Naive thymus-derived CD4-positive, alpha-beta T cell (primary cell): ENCODE measurements at regions not wholly inside any gene's neighbourhood (a gene's known extent, or its start where the extent isn't known, plus 50 kb on each side); places are given as distances from the start of the nearest gene placed in this dataset.

Experiments used
- ATAC-seq: fragments of 150-1000 bp; cut with Tn5 transposase; 2 replicates; pipeline ENCODE4 v1.10.0; 2021; ENCODE audit warnings: mild to moderate bottlenecking, moderate library complexity
- CTCF ChIA-PET: fragments of 350-600 bp; sonication (Branson Sonifier 250); formaldehyde crosslinking; loops from one replicate; lab custom pipeline; 2021; ENCODE audit warnings: antibody characterized with exemption; lab: Charles Lee
- POLR2A ChIA-PET: fragments of 350-600 bp; sonication (Branson Sonifier 250); formaldehyde crosslinking; loops from one replicate; lab custom pipeline; 2021; ENCODE audit warnings: antibody characterized with exemption, inconsistent platforms; lab: Charles Lee
- DNase-seq, 9 donors: peaks; one replicate each; pipeline versions ENCODE4 v3.0.0 to v3.0.0-alpha.2; 2020 to 2022; ENCODE audit warnings: mixed read lengths in 1 of 9
- H3K27ac ChIP-seq: one replicate; pipeline ENCODE4 v1.7.0; 2013; ENCODE audit warnings: mild to moderate bottlenecking, low read depth, low read length, moderate library complexity
- H3K27me3 ChIP-seq, 2 donors: one replicate each; pipeline ENCODE4 v1.7.0; 2013; ENCODE audit warnings: low read length in 2 of 2, mild to moderate bottlenecking in 2 of 2, moderate library complexity in 2 of 2; ENCODE audit not compliant: control insufficient read depth in 2 of 2, insufficient read depth in 2 of 2
- H3K36me3 ChIP-seq, 3 experiments: 1 replicate in 2 of 3; 2 replicates in 1 of 3; pipeline ENCODE4 v1.7.0; 2013; ENCODE audit warnings: low read length in 3 of 3, mild to moderate bottlenecking in 3 of 3, moderate library complexity in 1 of 3; ENCODE audit not compliant: insufficient read depth in 3 of 3, control insufficient read depth in 2 of 3
- H3K4me1 ChIP-seq, 2 donors: one replicate each; pipeline ENCODE4 v1.7.0; 2013; ENCODE audit warnings: low read length in 2 of 2, mild to moderate bottlenecking in 2 of 2, moderate library complexity in 1 of 2; ENCODE audit not compliant: control insufficient read depth in 2 of 2, insufficient read depth in 2 of 2
- H3K4me3 ChIP-seq: 2 replicates; pipeline ENCODE4 v1.7.0; 2013; ENCODE audit warnings: mild to moderate bottlenecking, low read length
- H3K9me3 ChIP-seq, 3 experiments: 1 replicate in 2 of 3; 2 replicates in 1 of 3; pipeline ENCODE4 v1.7.0; 2013; ENCODE audit warnings: low read length in 3 of 3; ENCODE audit not compliant: control insufficient read depth in 2 of 3
- H3K27ac Mint-ChIP-seq, 9 donors: one replicate each; pipeline ENCODE4 v1.8.0; 2020 to 2022; ENCODE audit warnings: mixed read lengths in 9 of 9, mild to moderate bottlenecking in 8 of 9, moderate library complexity in 5 of 9, inconsistent platforms in 2 of 9
- H3K27me3 Mint-ChIP-seq, 5 donors: one replicate each; pipeline ENCODE4 v1.8.0; 2021 to 2022; ENCODE audit warnings: mixed read lengths in 5 of 5, mild to moderate bottlenecking in 1 of 5
- H3K36me3 Mint-ChIP-seq, 5 donors: one replicate each; pipeline ENCODE4 v1.8.0; 2020 to 2022; ENCODE audit warnings: mixed read lengths in 5 of 5, mild to moderate bottlenecking in 3 of 5, inconsistent platforms in 1 of 5
- H3K4me1 Mint-ChIP-seq, 7 donors: one replicate each; pipeline ENCODE4 v1.8.0; 2020 to 2022; ENCODE audit warnings: mixed read lengths in 7 of 7, mild to moderate bottlenecking in 3 of 7, inconsistent platforms in 1 of 7
- H3K4me3 Mint-ChIP-seq, 10 donors: one replicate each; pipeline ENCODE4 v1.8.0; 2020 to 2022; ENCODE audit warnings: mild to moderate bottlenecking in 10 of 10, mixed read lengths in 10 of 10, moderate library complexity in 6 of 10, inconsistent platforms in 2 of 10
- H3K9me3 Mint-ChIP-seq, 11 donors: one replicate each; pipeline ENCODE4 v1.8.0; 2020 to 2022; ENCODE audit warnings: mixed read lengths in 11 of 11, mild to moderate bottlenecking in 4 of 11, inconsistent platforms in 1 of 11, moderate library complexity in 1 of 11
- intact Hi-C, 2 donors: fragments of 100-400 bp; cut with micrococcal nuclease; formaldehyde crosslinking; loops; one replicate each; pipeline ENCODE4 v1.15.1; 2023

GRCh38 chr14:62064751-62065323 lies 302.6 kb downstream of the SNAPC1 start:
- intact Hi-C loops = no loop called here
- H3K36me3 Mint-ChIP-seq = no peaks in the 10 kb centered on the region
- peaks cover 7 to 11% (median 10%) of the 10 kb centered on the region in 5 donors for H3K27me3 Mint-ChIP-seq
- no peak for ATAC-seq
- ChIA-PET POLR2A (no interaction called here), CTCF (no interaction called here)
- no peak overlapping the region for H3K27ac Mint-ChIP-seq
- no peaks in the 10 kb centered on the region for H3K36me3 ChIP-seq
- H3K27ac ChIP-seq = no peak overlapping the region
- no peak overlapping the region for H3K4me3 ChIP-seq
- no peaks in the 10 kb centered on the region for H3K4me1 ChIP-seq
- no peak for DNase-seq
- H3K4me3 Mint-ChIP-seq = no peak overlapping the region
- no peaks in the 10 kb centered on the region for H3K9me3 Mint-ChIP-seq
- H3K27me3 ChIP-seq = no peaks in the 10 kb centered on the region
- H3K4me1 Mint-ChIP-seq = no peaks in the 10 kb centered on the region
- H3K9me3 ChIP-seq = no peaks in the 10 kb centered on the region

- POLR2A ChIA-PET = no interaction called here
- Histone ChIP-seq H3K4me3 (no peak overlapping the region), H3K27me3 (no peaks in the 10 kb centered on the region), H3K36me3 (no peaks in the 10 kb centered on the region), H3K9me3 (no peaks in the 10 kb centered on the region), H3K27ac (no peak overlapping the region), H3K4me1 (no peaks in the 10 kb centered on the region)
- H3K36me3 Mint-ChIP-seq = no peaks in the 10 kb centered on the region
- H3K27ac Mint-ChIP-seq = no peak overlapping the region
- H3K27me3 Mint-ChIP-seq = peaks cover 3 to 11% (median 7%) of the 10 kb centered on the region in 5 donors
- CTCF ChIA-PET = no interaction called here
- ATAC-seq (no peak), DNase-seq (no peak)
- intact Hi-C loops = no loop called here
- no peak overlapping the region for H3K4me3 Mint-ChIP-seq
- no peaks in the 10 kb centered on the region for H3K9me3 Mint-ChIP-seq
- H3K4me1 Mint-ChIP-seq = no peaks in the 10 kb centered on the region
Observed at GRCh38 chr14:62066304-62066703, 304.1 kb downstream of the SNAPC1 start.

GRCh38 chr14:62071039-62071438 lies 308.8 kb downstream of the SNAPC1 start:
- no peaks in the 10 kb centered on the region for H3K9me3 ChIP-seq
- Mint-ChIP-seq H3K36me3 (no peaks in the 10 kb centered on the region), H3K27me3 (peaks cover 0 to 5% (median 0%) of the 10 kb centered on the region in 5 donors), H3K4me3 (no peak overlapping the region), H3K9me3 (no peaks in the 10 kb centered on the region), H3K4me1 (peaks cover 0 to 3% (median 0%) of the 10 kb centered on the region in 7 donors), H3K27ac (no peak overlapping the region)
- no peaks in the 10 kb centered on the region for H3K36me3 ChIP-seq
- H3K4me1 ChIP-seq = no peaks in the 10 kb centered on the region
- POLR2A ChIA-PET = no interaction called here
- no peak overlapping the region for H3K27ac ChIP-seq
- H3K4me3 ChIP-seq = no peak overlapping the region
- no peaks in the 10 kb centered on the region for H3K27me3 ChIP-seq
- CTCF ChIA-PET = no interaction called here
- intact Hi-C loops = no loop called here
- no peak for DNase-seq
- ATAC-seq = no peak

- no peaks in the 10 kb centered on the region for H3K36me3 ChIP-seq
- no peak overlapping the region for H3K4me3 ChIP-seq
- no peak overlapping the region for H3K27ac ChIP-seq
- H3K9me3 Mint-ChIP-seq = no peaks in the 10 kb centered on the region
- no peak for DNase-seq
- H3K9me3 ChIP-seq = no peaks in the 10 kb centered on the region
- CTCF ChIA-PET = interaction anchor here (1.4 kb wide), 1 partner anchor 50 kb away, joined by 4 read pairs; no protein-coding TSS in a partner anchor
- H3K4me1 ChIP-seq = peaks cover 11 to 19% of the 10 kb centered on the region in 2 donors
- POLR2A ChIA-PET = no interaction called here
- peak overlapping the region in 3 of 10 donors; percentile 6 to 72 (median 71) for H3K4me3 Mint-ChIP-seq
- no peak overlapping the region for H3K27ac Mint-ChIP-seq
- intact Hi-C loops = no loop called here
- peaks cover 0 to 4% (median 0%) of the 10 kb centered on the region in 5 donors for H3K27me3 Mint-ChIP-seq
- no peaks in the 10 kb centered on the region for H3K36me3 Mint-ChIP-seq
- no peaks in the 10 kb centered on the region for H3K27me3 ChIP-seq
- ATAC-seq = no peak
- H3K4me1 Mint-ChIP-seq = peaks cover 7 to 44% (median 31%) of the 10 kb centered on the region in 7 donors
Observed at GRCh38 chr14:62076368-62076767, 314.1 kb downstream of the SNAPC1 start.

- Histone ChIP-seq H3K27ac (no peak overlapping the region), H3K4me3 (no peak overlapping the region), H3K4me1 (peaks cover 17 to 19% of the 10 kb centered on the region in 2 donors), H3K27me3 (no peaks in the 10 kb centered on the region), H3K9me3 (no peaks in the 10 kb centered on the region), H3K36me3 (no peaks in the 10 kb centered on the region)
- intact Hi-C loops = no loop called here
- peak overlapping the region in 7 of 9 donors; percentile 12 to 76 (median 65) for H3K27ac Mint-ChIP-seq
- peaks cover 7 to 50% (median 37%) of the 10 kb centered on the region in 7 donors for H3K4me1 Mint-ChIP-seq
- CTCF ChIA-PET = interaction anchor here (1.4 kb wide), 1 partner anchor 49 kb away, joined by 4 read pairs; no protein-coding TSS in a partner anchor
- ATAC-seq = no peak
- no peaks in the 10 kb centered on the region for H3K36me3 Mint-ChIP-seq
- DNase-seq = no peak
- peak overlapping the region in 9 of 10 donors; percentile 20 to 72 (median 55) for H3K4me3 Mint-ChIP-seq
- H3K27me3 Mint-ChIP-seq = peaks cover 0 to 7% (median 0%) of the 10 kb centered on the region in 5 donors
- POLR2A ChIA-PET = no interaction called here
- no peaks in the 10 kb centered on the region for H3K9me3 Mint-ChIP-seq
Observed at GRCh38 chr14:62076825-62077605, 314.8 kb downstream of the SNAPC1 start.

- H3K4me1 Mint-ChIP-seq = peaks cover 7 to 57% (median 44%) of the 10 kb centered on the region in 7 donors
- CTCF ChIA-PET = interaction anchor here (0.6 to 1.4 kb wide), 2 partner anchors 38 to 48 kb away, joined by 3 to 4 read pairs; no protein-coding TSS in a partner anchor
- POLR2A ChIA-PET = no interaction called here
- no peaks in the 10 kb centered on the region for H3K36me3 ChIP-seq
- peak overlapping the region in 8 of 10 donors; percentile 20 to 72 (median 57) for H3K4me3 Mint-ChIP-seq
- H3K27me3 ChIP-seq = no peaks in the 10 kb centered on the region
- no peaks in the 10 kb centered on the region for H3K9me3 Mint-ChIP-seq
- no peaks in the 10 kb centered on the region for H3K36me3 Mint-ChIP-seq
- DNase-seq (peak in 7 of 9 donors; percentile 30 to 65 (median 46)), ATAC-seq (peak; percentile 77)
- intact Hi-C loops = no loop called here
- no peaks in the 10 kb centered on the region for H3K9me3 ChIP-seq
- H3K27ac Mint-ChIP-seq = peak overlapping the region in 8 of 9 donors; percentile 12 to 76 (median 65)
- peaks cover 19 to 21% of the 10 kb centered on the region in 2 donors for H3K4me1 ChIP-seq
- no peak overlapping the region for H3K4me3 ChIP-seq
- H3K27ac ChIP-seq = no peak overlapping the region
- H3K27me3 Mint-ChIP-seq = peaks cover 0 to 10% (median 0%) of the 10 kb centered on the region in 5 donors
Observed at GRCh38 chr14:62077676-62078261, 315.5 kb downstream of the SNAPC1 start.
